AG10803 (cell line): ENCODE measurements at regions not wholly inside any gene's neighbourhood (a gene's known extent, or its start where the extent isn't known, plus 50 kb on each side); places are given as distances from the start of the nearest gene placed in this dataset.

Experiments used
- DNase-seq: peaks from one replicate; pipeline ENCODE4 v3.0.0; 2010; ENCODE audit warnings: low read depth
- H3K4me3 ChIP-seq: 2 replicates; pipeline ENCODE4 v1.5.1; 2011; ENCODE audit warnings: mild to moderate bottlenecking, low read length, control low read depth
- TF ChIP-seq, protein P1 (sequence below): conservative IDR thresholded peaks from 2 replicates; pipeline ENCODE4 v1.5.1; 2011; ENCODE audit warnings: mild to moderate bottlenecking, low read length, control low read depth, inconsistent platforms

DNA sequence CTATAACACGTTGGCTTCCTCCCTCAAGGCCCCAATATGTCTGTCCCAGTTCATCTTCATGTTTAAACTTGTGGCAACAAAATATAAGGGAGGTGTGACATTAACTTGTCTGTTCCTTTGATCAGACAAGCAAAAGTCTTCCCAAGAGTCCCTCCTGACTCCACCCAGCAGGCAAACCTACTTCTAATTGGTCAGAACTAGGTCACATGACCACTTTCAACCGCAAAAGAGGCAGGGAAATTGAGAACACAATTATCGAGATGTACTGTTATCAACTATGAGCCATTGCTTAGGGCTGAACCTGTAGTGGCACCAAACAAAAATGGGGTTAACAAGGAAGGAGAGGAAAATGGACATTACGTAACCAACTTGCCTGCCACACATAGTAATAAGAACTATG is 246.8 kb upstream of the TET2 start:
- no peak overlapping the region for H3K4me3 ChIP-seq
- TF ChIP-seq, protein P1, sequence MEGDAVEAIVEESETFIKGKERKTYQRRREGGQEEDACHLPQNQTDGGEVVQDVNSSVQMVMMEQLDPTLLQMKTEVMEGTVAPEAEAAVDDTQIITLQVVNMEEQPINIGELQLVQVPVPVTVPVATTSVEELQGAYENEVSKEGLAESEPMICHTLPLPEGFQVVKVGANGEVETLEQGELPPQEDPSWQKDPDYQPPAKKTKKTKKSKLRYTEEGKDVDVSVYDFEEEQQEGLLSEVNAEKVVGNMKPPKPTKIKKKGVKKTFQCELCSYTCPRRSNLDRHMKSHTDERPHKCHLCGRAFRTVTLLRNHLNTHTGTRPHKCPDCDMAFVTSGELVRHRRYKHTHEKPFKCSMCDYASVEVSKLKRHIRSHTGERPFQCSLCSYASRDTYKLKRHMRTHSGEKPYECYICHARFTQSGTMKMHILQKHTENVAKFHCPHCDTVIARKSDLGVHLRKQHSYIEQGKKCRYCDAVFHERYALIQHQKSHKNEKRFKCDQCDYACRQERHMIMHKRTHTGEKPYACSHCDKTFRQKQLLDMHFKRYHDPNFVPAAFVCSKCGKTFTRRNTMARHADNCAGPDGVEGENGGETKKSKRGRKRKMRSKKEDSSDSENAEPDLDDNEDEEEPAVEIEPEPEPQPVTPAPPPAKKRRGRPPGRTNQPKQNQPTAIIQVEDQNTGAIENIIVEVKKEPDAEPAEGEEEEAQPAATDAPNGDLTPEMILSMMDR = no peak
- no peak for DNase-seq

DNA sequence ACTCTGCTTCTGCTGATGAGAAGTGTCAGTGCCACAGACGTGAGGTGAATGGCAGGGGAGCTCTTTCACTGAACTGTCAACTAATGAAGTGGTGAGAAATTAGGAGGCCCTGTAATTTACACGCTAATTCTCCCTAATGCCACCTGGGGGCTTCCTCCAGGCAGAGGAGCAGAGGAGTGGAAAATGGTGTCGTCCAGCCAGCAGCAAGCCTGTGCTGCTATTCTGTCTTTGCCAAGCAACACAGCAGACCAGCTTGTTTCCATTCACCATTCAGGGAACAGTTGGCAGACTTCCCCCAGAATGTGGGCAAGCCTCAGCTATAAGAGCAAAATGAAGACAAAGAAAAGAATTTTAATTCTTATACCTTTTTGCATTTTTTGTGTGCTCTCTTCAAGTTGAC is 245.2 kb upstream of the TET2 start:
- no peak overlapping the region for H3K4me3 ChIP-seq
- TF ChIP-seq, protein P1 = no peak
- DNase-seq = peak; percentile 1

DNA sequence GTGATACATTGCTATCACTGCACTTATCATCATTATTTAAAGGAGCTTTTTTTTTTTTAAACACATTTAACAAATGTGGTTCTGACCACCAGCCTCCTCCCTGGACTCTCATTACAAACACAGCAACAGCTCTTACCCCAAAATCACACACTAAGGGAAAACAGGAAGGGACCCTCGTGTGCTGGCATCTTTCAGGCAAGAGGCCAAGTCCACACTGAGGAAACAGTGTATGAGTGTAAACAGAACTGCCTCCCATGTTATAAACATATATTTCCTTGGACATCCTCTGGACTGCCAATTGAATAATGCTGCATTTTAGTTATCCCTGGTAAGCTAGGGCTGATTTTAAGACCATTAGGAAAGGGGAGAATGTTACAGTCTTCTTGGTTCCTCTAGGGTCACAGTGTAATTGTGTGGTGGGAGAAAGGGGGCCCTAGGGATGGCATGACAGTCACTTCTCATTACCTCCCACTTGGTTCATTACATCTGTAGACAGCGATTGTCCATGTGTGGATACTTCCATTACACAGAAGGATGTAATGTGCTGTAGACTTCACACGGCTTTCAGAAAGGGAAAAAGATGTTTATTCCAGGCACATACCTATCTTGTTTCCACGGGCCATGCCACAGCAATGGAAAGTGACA is 244.6 kb upstream of the TET2 start:
- TF ChIP-seq, protein P1 = no peak
- DNase-seq = no peak
- no peak overlapping the region for H3K4me3 ChIP-seq

GRCh38 chr4:104905065-104905464 is 241.6 kb upstream of the TET2 start:
- DNase-seq = no peak
- TF ChIP-seq, protein P1 = no peak
- no peak overlapping the region for H3K4me3 ChIP-seq

GRCh38 chr4:104905546-104905945 is 241.1 kb upstream of the TET2 start:
- TF ChIP-seq, protein P1 = no peak
- DNase-seq = no peak
- H3K4me3 ChIP-seq = no peak overlapping the region

DNA sequence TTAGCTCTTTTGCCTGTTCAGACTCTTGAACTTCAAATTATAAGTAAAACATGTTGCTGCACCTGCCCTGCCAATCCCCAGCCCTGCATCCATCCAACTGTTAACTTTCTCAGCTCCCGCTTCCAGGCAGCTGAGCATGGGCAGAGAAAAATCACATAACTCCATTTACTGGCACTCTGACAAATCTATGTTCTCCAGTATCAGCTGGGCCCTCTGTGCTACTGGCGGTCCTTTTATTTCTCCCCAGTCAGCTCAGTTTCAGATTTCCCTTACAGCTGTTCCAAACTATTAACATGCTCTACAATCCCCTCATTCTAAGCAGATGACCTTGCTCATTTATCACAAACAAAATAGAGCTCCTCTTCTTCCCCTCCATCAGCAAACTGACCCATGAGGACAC is 240.4 kb upstream of the TET2 start:
- no peak for DNase-seq
- TF ChIP-seq, protein P1 = no peak
- no peak overlapping the region for H3K4me3 ChIP-seq

GRCh38 chr4:104907074-104907649 is 239.5 kb upstream of the TET2 start:
- no peak overlapping the region for H3K4me3 ChIP-seq
- no peak for DNase-seq
- TF ChIP-seq, protein P1 = no peak
